Mesenchymal stem cell (in vitro differentiated cells and primary cell): ENCODE measurements at regions not wholly inside any gene's neighbourhood (a gene's known extent, or its start where the extent isn't known, plus 50 kb on each side); places are given as distances from the start of the nearest gene placed in this dataset.

Experiments
- DNase-seq: peaks from one replicate; pipeline ENCODE4 v3.0.0-alpha.2; 2013
- H2AFZ ChIP-seq: one replicate; pipeline ENCODE4 v1.6.1; 2013; ENCODE audit warnings: low read depth, mild to moderate bottlenecking, control low read depth, inconsistent platforms, low read length, moderate library complexity
- H2AK5ac ChIP-seq: 2 replicates; pipeline ENCODE4 v1.6.1; 2013; ENCODE audit warnings: low read length, moderate library complexity, mild to moderate bottlenecking, inconsistent platforms; ENCODE audit not compliant: severe bottlenecking
- H2BK120ac ChIP-seq: one replicate; pipeline ENCODE4 v1.6.1; 2013; ENCODE audit warnings: low read depth, mild to moderate bottlenecking, inconsistent platforms, low read length, moderate library complexity
- H2BK12ac ChIP-seq, 2 experiments: one replicate each; pipeline ENCODE4 v1.6.1; 2013; ENCODE audit warnings: inconsistent platforms in 2 of 2, low read length in 2 of 2, mild to moderate bottlenecking in 2 of 2, moderate library complexity in 2 of 2, control low read depth in 1 of 2
- H2BK15ac ChIP-seq: one replicate; pipeline ENCODE4 v1.6.1; 2013; ENCODE audit warnings: mild to moderate bottlenecking, low read depth, inconsistent platforms; ENCODE audit not compliant: poor library complexity, severe bottlenecking
- H2BK5ac ChIP-seq: 2 replicates; pipeline ENCODE4 v1.6.1; 2013; ENCODE audit warnings: low read depth, mild to moderate bottlenecking, low read length, control low read depth, inconsistent platforms; ENCODE audit not compliant: poor library complexity, severe bottlenecking
- H3K14ac ChIP-seq, 2 experiments: one replicate each; pipeline ENCODE4 v1.6.1; 2013; ENCODE audit warnings: inconsistent platforms in 2 of 2, low read length in 2 of 2, control low read depth in 1 of 2, mild to moderate bottlenecking in 1 of 2, moderate library complexity in 1 of 2
- H3K18ac ChIP-seq, 2 experiments: one replicate each; pipeline ENCODE4 v1.6.1; 2013; ENCODE audit warnings: inconsistent platforms in 2 of 2, low read length in 2 of 2, control low read depth in 1 of 2, low read depth in 1 of 2, mild to moderate bottlenecking in 1 of 2
- H3K23ac ChIP-seq, 2 experiments: one replicate each; pipeline ENCODE4 v1.6.1; 2013; ENCODE audit warnings: inconsistent platforms in 2 of 2, low read length in 2 of 2, mild to moderate bottlenecking in 2 of 2, moderate library complexity in 2 of 2, control low read depth in 1 of 2
- H3K27ac ChIP-seq: 2 replicates; pipeline ENCODE4 v1.5.1; 2013; ENCODE audit warnings: mild to moderate bottlenecking, moderate library complexity, low read length, control low read depth, inconsistent platforms; ENCODE audit not compliant: poor library complexity, severe bottlenecking
- H3K27me3 ChIP-seq, 2 experiments: 2 replicates each; pipeline versions ENCODE4 v1.6.1 to v1.7.0; 2013; ENCODE audit warnings: low read length in 2 of 2, mild to moderate bottlenecking in 2 of 2, moderate library complexity in 2 of 2, control low read depth in 1 of 2, inconsistent platforms in 1 of 2; ENCODE audit not compliant: control insufficient read depth in 1 of 2, insufficient read depth in 1 of 2
- H3K36me3 ChIP-seq, 2 experiments: 2 replicates each; pipeline versions ENCODE4 v1.6.1 to v1.7.0; 2013; ENCODE audit warnings: low read length in 2 of 2, control low read depth in 1 of 2, inconsistent platforms in 1 of 2, low read depth in 1 of 2, mild to moderate bottlenecking in 1 of 2; ENCODE audit not compliant: insufficient read depth in 2 of 2, control insufficient read depth in 1 of 2
- H3K4ac ChIP-seq, 2 experiments: one replicate each; pipeline ENCODE4 v1.6.1; 2013; ENCODE audit warnings: inconsistent platforms in 2 of 2, low read length in 2 of 2, mild to moderate bottlenecking in 2 of 2, moderate library complexity in 2 of 2, control low read depth in 1 of 2, low read depth in 1 of 2
- H3K4me1 ChIP-seq: 2 replicates; pipeline ENCODE4 v1.6.1; 2013; ENCODE audit warnings: low read depth, low read length, control low read depth; ENCODE audit not compliant: control insufficient read depth, insufficient read depth
- H3K4me2 ChIP-seq: 2 replicates; pipeline ENCODE4 v1.6.1; 2013; ENCODE audit warnings: low read length, mild to moderate bottlenecking, inconsistent platforms; ENCODE audit not compliant: poor library complexity, severe bottlenecking
- H3K4me3 ChIP-seq, 2 experiments: 2 replicates each; pipeline versions ENCODE4 v1.5.1 to v1.7.0; 2013; ENCODE audit warnings: low read length in 2 of 2, mild to moderate bottlenecking in 2 of 2, control low read depth in 1 of 2, low read depth in 1 of 2; ENCODE audit not compliant: insufficient read depth in 1 of 2
- H3K79me1 ChIP-seq: replicated peaks from 2 replicates; pipeline ENCODE4 v1.6.1; 2013; ENCODE audit warnings: mild to moderate bottlenecking, control low read depth, low read length, inconsistent platforms; ENCODE audit not compliant: poor library complexity, severe bottlenecking
- H3K9ac ChIP-seq: 2 replicates; pipeline ENCODE4 v1.7.0; 2013; ENCODE audit warnings: mild to moderate bottlenecking, low read length, moderate library complexity
- H3K9me3 ChIP-seq: 2 replicates; pipeline ENCODE4 v1.7.0; 2013; ENCODE audit warnings: mild to moderate bottlenecking, low read length; ENCODE audit not compliant: control insufficient read depth
- H4K8ac ChIP-seq: one replicate; pipeline ENCODE4 v1.6.1; 2013; ENCODE audit warnings: inconsistent platforms, mild to moderate bottlenecking, low read length, moderate library complexity
- H4K91ac ChIP-seq: one replicate; pipeline ENCODE4 v1.6.1; 2013; ENCODE audit warnings: mild to moderate bottlenecking, low read length, inconsistent platforms
- WGBS: methylation state at CpG from one replicate; pipeline ENCODE4 v1.1.7; 2013; ENCODE audit warnings: mixed read lengths; 5-methylcytosine and 5-hydroxymethylcytosine counted together

DNA sequence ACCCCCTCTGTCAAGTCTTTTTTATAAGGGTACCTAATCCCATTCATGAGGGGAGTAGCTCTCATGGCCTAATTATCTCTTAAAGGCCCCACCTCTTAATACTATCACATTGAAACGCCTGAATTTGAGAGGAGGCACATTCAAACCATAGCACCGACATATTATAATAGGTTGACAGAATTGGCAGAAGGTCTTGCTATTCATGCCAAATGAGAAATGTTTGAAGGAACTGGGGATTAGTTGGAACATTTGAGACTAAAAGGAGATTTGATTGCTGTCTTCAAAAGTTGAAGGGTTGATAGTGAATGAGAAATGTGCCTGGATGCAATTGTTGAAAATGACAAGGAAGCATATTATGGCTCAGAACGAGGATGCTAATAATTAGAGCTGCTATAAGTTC is 331.1 kb downstream of the ATP23 start:
- Histone ChIP-seq H3K14ac (no peak overlapping the region), H3K23ac (no peak overlapping the region), H3K9me3 (peaks cover 4% of the 10 kb centered on the region), H2AFZ (no peak overlapping the region), H3K27ac (no peak overlapping the region), H4K91ac (no peak overlapping the region), H2BK120ac (no peak overlapping the region), H3K27me3 (no peaks in the 10 kb centered on the region), H3K4me1 (no peaks in the 10 kb centered on the region), H3K36me3 (no peaks in the 10 kb centered on the region), H3K4ac (no peak overlapping the region), H4K8ac (no peak overlapping the region), H3K4me3 (no peak overlapping the region), H3K4me2 (no peak overlapping the region), H2AK5ac (no peak overlapping the region), H3K79me1 (no peaks in the 10 kb centered on the region), H2BK5ac (no peak overlapping the region), H2BK15ac (no peak overlapping the region), H2BK12ac (no peak overlapping the region), H3K18ac (no peak overlapping the region), H3K9ac (no peak overlapping the region)
- 84% methylated on average over 3 of the region's 3 CpGs for WGBS
- no peak for DNase-seq

DNA sequence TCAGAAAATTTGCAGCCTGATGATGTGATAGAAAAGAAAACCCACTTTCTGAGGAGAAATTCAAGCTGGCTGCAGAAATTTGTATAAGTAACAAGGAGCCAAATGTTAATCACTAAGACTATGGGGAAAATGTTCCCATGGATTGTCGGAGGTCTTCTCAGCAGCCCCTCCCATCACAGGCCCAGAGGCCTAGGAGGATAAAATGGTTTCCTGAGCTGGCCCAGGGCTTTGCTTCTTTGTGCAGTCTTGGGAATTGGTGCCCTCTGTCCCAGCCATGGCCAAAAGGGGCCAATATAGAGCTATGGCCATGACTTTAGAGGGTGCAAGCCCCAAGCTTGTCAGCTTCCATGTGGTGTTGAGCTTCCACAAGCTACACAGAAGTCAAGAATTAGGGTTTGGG is 335.9 kb downstream of the ATP23 start:
- Histone ChIP-seq H3K79me1 (no peaks in the 10 kb centered on the region), H2AFZ (no peak overlapping the region), H2AK5ac (no peak overlapping the region), H3K27me3 (no peaks in the 10 kb centered on the region), H4K91ac (no peak overlapping the region), H2BK120ac (no peak overlapping the region), H3K4me1 (no peaks in the 10 kb centered on the region), H3K9ac (no peak overlapping the region), H3K4me3 (no peak overlapping the region), H3K4me2 (no peak overlapping the region), H3K23ac (no peak overlapping the region), H3K14ac (no peak overlapping the region), H4K8ac (no peak overlapping the region), H3K18ac (no peak overlapping the region), H3K27ac (no peak overlapping the region), H2BK15ac (no peak overlapping the region), H2BK5ac (no peak overlapping the region), H2BK12ac (no peak overlapping the region), H3K4ac (no peak overlapping the region), H3K36me3 (no peaks in the 10 kb centered on the region), H3K9me3 (peaks cover 16% of the 10 kb centered on the region)
- 85% methylated on average over 1 of the region's 1 CpG for WGBS
- DNase-seq: no peak

DNA sequence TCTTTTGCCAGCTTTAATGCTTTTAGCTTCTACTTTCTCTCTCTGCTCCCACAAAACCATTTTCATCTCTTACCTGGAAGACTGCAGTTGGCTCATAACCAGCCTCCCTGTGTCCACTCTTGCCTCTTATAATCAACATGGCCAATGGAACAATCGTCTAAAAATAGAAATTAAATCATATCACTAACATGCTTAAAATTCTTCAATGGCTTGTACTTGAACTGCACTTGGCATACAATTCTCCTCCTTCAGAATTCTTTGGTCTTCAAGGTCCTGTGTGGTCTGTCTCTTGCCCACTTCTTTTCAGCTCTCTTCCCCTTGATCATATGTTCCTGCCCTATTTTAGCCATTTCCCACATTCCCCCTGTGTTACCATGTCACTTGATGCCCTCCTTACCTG is 342.2 kb downstream of the ATP23 start:
- H3K4me1 ChIP-seq: peaks cover 2% of the 10 kb centered on the region
- no peak overlapping the region for H2AK5ac ChIP-seq
- H4K8ac ChIP-seq: no peak overlapping the region
- no peak overlapping the region for H2BK120ac ChIP-seq
- H2BK12ac ChIP-seq: no peak overlapping the region
- 93% methylated on average over 1 of the region's 1 CpG for WGBS
- no peaks in the 10 kb centered on the region for H3K27me3 ChIP-seq
- H3K9me3 ChIP-seq: peaks cover under 1% of the 10 kb centered on the region
- no peaks in the 10 kb centered on the region for H3K79me1 ChIP-seq
- no peak for DNase-seq
- no peak overlapping the region for H4K91ac ChIP-seq
- H2BK15ac ChIP-seq: no peak overlapping the region
- no peak overlapping the region for H3K27ac ChIP-seq
- no peak overlapping the region for H2BK5ac ChIP-seq
- H3K36me3 ChIP-seq: no peaks in the 10 kb centered on the region
- no peak overlapping the region for H3K4me3 ChIP-seq
- no peak overlapping the region for H3K4me2 ChIP-seq
- no peak overlapping the region for H2AFZ ChIP-seq
- no peak overlapping the region for H3K9ac ChIP-seq
- no peak overlapping the region for H3K23ac ChIP-seq
- H3K14ac ChIP-seq: no peak overlapping the region
- no peak overlapping the region for H3K18ac ChIP-seq
- H3K4ac ChIP-seq: no peak overlapping the region

DNA sequence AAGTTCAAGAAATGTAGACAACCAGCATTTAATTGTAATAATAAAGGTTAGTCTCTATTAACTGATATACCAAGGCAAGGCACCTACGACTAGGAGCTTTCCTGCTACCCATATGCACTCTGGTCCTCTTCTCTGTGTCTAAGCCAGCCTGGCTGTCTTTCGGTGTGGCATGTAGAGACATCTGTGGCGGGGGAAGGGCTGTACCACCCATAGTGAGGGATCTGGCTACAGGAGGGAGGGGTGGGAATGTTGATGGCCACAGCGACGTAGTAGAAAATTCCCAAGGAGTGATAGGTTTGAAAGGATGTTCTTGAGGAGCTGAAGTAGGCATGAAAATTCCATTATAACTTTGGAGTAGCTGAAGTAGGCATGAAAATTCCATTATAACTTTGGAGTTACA is 344.2 kb downstream of the ATP23 start:
- H2AK5ac ChIP-seq: no peak overlapping the region
- no peak overlapping the region for H2AFZ ChIP-seq
- H3K4me1 ChIP-seq: peaks cover 2% of the 10 kb centered on the region
- H3K36me3 ChIP-seq: no peaks in the 10 kb centered on the region
- no peak overlapping the region for H4K8ac ChIP-seq
- peak overlapping the region in 1 of 2 experiments; percentile 54 for H3K18ac ChIP-seq
- H3K4me3 ChIP-seq: no peak overlapping the region
- DNase-seq: no peak
- H2BK12ac ChIP-seq: peak overlapping the region in 1 of 2 experiments; percentile 86
- H3K79me1 ChIP-seq: no peaks in the 10 kb centered on the region
- WGBS: 41% methylated on average over 4 of the region's 5 CpGs
- H3K27me3 ChIP-seq: no peaks in the 10 kb centered on the region
- H2BK15ac ChIP-seq: no peak overlapping the region
- no peak overlapping the region for H2BK5ac ChIP-seq
- no peak overlapping the region for H3K9ac ChIP-seq
- H3K27ac ChIP-seq: no peak overlapping the region
- H3K4ac ChIP-seq: no peak overlapping the region
- H4K91ac ChIP-seq: no peak overlapping the region
- H3K23ac ChIP-seq: no peak overlapping the region
- no peak overlapping the region for H2BK120ac ChIP-seq
- no peaks in the 10 kb centered on the region for H3K9me3 ChIP-seq
- H3K4me2 ChIP-seq: no peak overlapping the region
- peak overlapping the region in 1 of 2 experiments; percentile 36 for H3K14ac ChIP-seq
